H9 (cell line): ENCODE measurements at regions not wholly inside any gene's neighbourhood (a gene's known extent, or its start where the extent isn't known, plus 50 kb on each side); places are given as distances from the start of the nearest gene placed in this dataset.

Experiments used
- DNase-seq: peaks from one replicate; pipeline ENCODE4 v3.0.0-alpha.2; 2017
- H2AFZ ChIP-seq: one replicate; pipeline ENCODE4 v1.6.1; 2013; ENCODE audit warnings: mild to moderate bottlenecking, low read length, control low read depth, moderate library complexity
- H2AK5ac ChIP-seq: 2 replicates; pipeline ENCODE4 v1.6.1; 2013; ENCODE audit warnings: low read length, control low read depth, mixed read lengths; ENCODE audit not compliant: insufficient read length
- H2BK120ac ChIP-seq: one replicate; pipeline ENCODE4 v1.6.1; 2013; ENCODE audit warnings: low read depth, mild to moderate bottlenecking, low read length, control low read depth, inconsistent platforms; ENCODE audit not compliant: poor library complexity, severe bottlenecking
- H2BK12ac ChIP-seq: 2 replicates; pipeline ENCODE4 v1.6.1; 2013; ENCODE audit warnings: low read length, control low read depth, mixed read lengths, low read depth; ENCODE audit not compliant: insufficient read length
- H2BK15ac ChIP-seq: 2 replicates; pipeline ENCODE4 v1.6.1; 2013; ENCODE audit warnings: low read depth, low read length, control low read depth
- H2BK20ac ChIP-seq: one replicate; pipeline ENCODE4 v1.6.1; 2013; ENCODE audit warnings: low read depth, mild to moderate bottlenecking, low read length, control low read depth, inconsistent platforms; ENCODE audit not compliant: poor library complexity, severe bottlenecking
- H2BK5ac ChIP-seq: 2 replicates; pipeline ENCODE4 v1.6.1; 2013; ENCODE audit warnings: low read length, control low read depth, mixed read lengths; ENCODE audit not compliant: insufficient read length
- H3K14ac ChIP-seq: 2 replicates; pipeline ENCODE4 v1.6.1; 2013; ENCODE audit warnings: low read length, control low read depth; ENCODE audit not compliant: insufficient read depth
- H3K18ac ChIP-seq: 2 replicates; pipeline ENCODE4 v1.6.1; 2013; ENCODE audit warnings: low read depth, mild to moderate bottlenecking, mixed read lengths, low read length, control low read depth; ENCODE audit not compliant: insufficient read length
- H3K23ac ChIP-seq: 2 replicates; pipeline ENCODE4 v1.6.1; 2013; ENCODE audit warnings: low read length, control low read depth, mixed read lengths, low read depth; ENCODE audit not compliant: insufficient read length
- H3K23me2 ChIP-seq: 2 replicates; pipeline ENCODE4 v1.6.1; 2013; ENCODE audit warnings: low read depth, mild to moderate bottlenecking, mixed read lengths, low read length, control low read depth; ENCODE audit not compliant: insufficient read length, poor library complexity, severe bottlenecking
- H3K27ac ChIP-seq: 2 replicates; pipeline ENCODE4 v1.5.1; 2013; ENCODE audit warnings: low read length, control low read depth, mixed read lengths, low read depth; ENCODE audit not compliant: insufficient read length
- H3K27me3 ChIP-seq: 2 replicates; pipeline ENCODE4 v1.6.1; 2013; ENCODE audit warnings: low read length, control low read depth, inconsistent platforms; ENCODE audit not compliant: insufficient read depth
- H3K4ac ChIP-seq: 2 replicates; pipeline ENCODE4 v1.6.1; 2013; ENCODE audit warnings: low read depth, mild to moderate bottlenecking, control low read depth, inconsistent platforms, low read length, moderate library complexity
- H3K4me1 ChIP-seq: 2 replicates; pipeline ENCODE4 v1.6.1; 2013; ENCODE audit warnings: low read length, control low read depth, inconsistent platforms; ENCODE audit not compliant: insufficient read depth
- H3K4me2 ChIP-seq: 2 replicates; pipeline ENCODE4 v1.6.1; 2013; ENCODE audit warnings: low read length, control low read depth, mixed read lengths; ENCODE audit not compliant: insufficient read length, insufficient read depth
- H3K56ac ChIP-seq: 2 replicates; pipeline ENCODE4 v1.6.1; 2013; ENCODE audit warnings: low read depth, mild to moderate bottlenecking, mixed read lengths, low read length, control low read depth; ENCODE audit not compliant: insufficient read length
- H3K79me1 ChIP-seq: 2 replicates; pipeline ENCODE4 v1.6.1; 2013; ENCODE audit warnings: low read depth, mild to moderate bottlenecking, moderate library complexity, low read length, control low read depth, inconsistent platforms; ENCODE audit not compliant: insufficient read depth, poor library complexity, severe bottlenecking
- H3K79me2 ChIP-seq: 2 replicates; pipeline ENCODE4 v1.6.1; 2013; ENCODE audit warnings: low read length, control low read depth, inconsistent platforms; ENCODE audit not compliant: insufficient read depth
- H3K9ac ChIP-seq: 2 replicates; pipeline ENCODE4 v1.6.1; 2013; ENCODE audit warnings: low read length, control low read depth, mixed read lengths; ENCODE audit not compliant: insufficient read length; ENCODE audit errors: extremely low read depth
- H3K9me3 ChIP-seq: one replicate; pipeline ENCODE4 v1.6.1; 2013; ENCODE audit warnings: low read depth, low read length, inconsistent platforms; ENCODE audit not compliant: control insufficient read depth
- H3T11ph ChIP-seq: one replicate; pipeline ENCODE4 v1.6.1; 2013; ENCODE audit warnings: mild to moderate bottlenecking, low read length, control low read depth, inconsistent platforms
- H4K20me1 ChIP-seq: one replicate; pipeline ENCODE4 v1.6.1; 2013; ENCODE audit not compliant: control insufficient read depth, insufficient read length, insufficient read depth
- H4K5ac ChIP-seq: 2 replicates; pipeline ENCODE4 v1.6.1; 2013; ENCODE audit warnings: low read depth, mild to moderate bottlenecking, mixed read lengths, low read length, control low read depth; ENCODE audit not compliant: insufficient read length
- H4K8ac ChIP-seq: replicated peaks from 2 replicates; pipeline ENCODE4 v1.6.1; 2013; ENCODE audit warnings: low read length, control low read depth, mixed read lengths, low read depth; ENCODE audit not compliant: insufficient read length
- H4K91ac ChIP-seq: 2 replicates; pipeline ENCODE4 v1.6.1; 2013; ENCODE audit warnings: low read depth, mild to moderate bottlenecking, moderate library complexity, mixed read lengths, low read length, control low read depth; ENCODE audit not compliant: insufficient read length
- H3K27ac Mint-ChIP-seq, 3 experiments: 2 replicates in 2 of 3; 3 replicates in 1 of 3; pipeline ENCODE4 v1.8.0; 2020 to 2021; ENCODE audit warnings: mixed read lengths in 3 of 3, mild to moderate bottlenecking in 1 of 3, moderate library complexity in 1 of 3
- H3K27me3 Mint-ChIP-seq: 2 replicates; pipeline ENCODE4 v1.8.0; 2021; ENCODE audit warnings: low read depth, mild to moderate bottlenecking, moderate library complexity, mixed read lengths
- H3K36me3 Mint-ChIP-seq, 3 experiments: 2 replicates in 2 of 3; 3 replicates in 1 of 3; pipeline ENCODE4 v1.8.0; 2020 to 2021; ENCODE audit warnings: low read depth in 3 of 3, mixed read lengths in 3 of 3; ENCODE audit not compliant: insufficient read depth in 1 of 3
- H3K4me1 Mint-ChIP-seq, 2 experiments: 2 replicates each; pipeline ENCODE4 v1.8.0; 2020; ENCODE audit warnings: mixed read lengths in 2 of 2
- H3K4me3 Mint-ChIP-seq, 2 experiments: 2 replicates in 1 of 2; 3 replicates in 1 of 2; pipeline ENCODE4 v1.8.0; 2020 to 2021; ENCODE audit warnings: mild to moderate bottlenecking in 2 of 2, mixed read lengths in 2 of 2, moderate library complexity in 1 of 2
- H3K9me3 Mint-ChIP-seq, 2 experiments: 2 replicates in 1 of 2; 3 replicates in 1 of 2; pipeline ENCODE4 v1.8.0; 2020; ENCODE audit warnings: mild to moderate bottlenecking in 2 of 2, mixed read lengths in 2 of 2, moderate library complexity in 1 of 2
- CTCF ChIP-seq: fragments of 200-600 bp; sonication (generic); conservative IDR thresholded peaks from 3 replicates; pipeline ENCODE4 v1.8.0; 2021; ENCODE audit warnings: antibody characterized with exemption, mild to moderate bottlenecking
- WGBS: extraction: QIAGEN DNeasy Blood & Tissue Kit; methylation state at CpG from one replicate; pipeline ENCODE4 v1.1.7; 2013; ENCODE audit warnings: missing lambda C conversion rate, low lambda C conversion rate, mixed read lengths; ENCODE audit not compliant: insufficient read length; ENCODE audit errors: extremely low coverage; 5-methylcytosine and 5-hydroxymethylcytosine counted together

GRCh38 chr2:47657886-47658489 lies 87.2 kb upstream of the KCNK12 start:
- Histone ChIP-seq H2AK5ac (no peak overlapping the region), H4K8ac (no peak overlapping the region), H3T11ph (no peak overlapping the region), H4K20me1 (no peaks in the 10 kb centered on the region), H4K91ac (no peak overlapping the region), H2BK5ac (no peak overlapping the region), H2BK120ac (no peak overlapping the region), H3K4me2 (no peak overlapping the region), H3K14ac (no peak overlapping the region), H3K9ac (no peak overlapping the region), H3K23me2 (no peaks in the 10 kb centered on the region), H3K27ac (no peak overlapping the region), H4K5ac (no peak overlapping the region), H2BK15ac (no peak overlapping the region), H3K18ac (no peak overlapping the region), H3K27me3 (no peaks in the 10 kb centered on the region), H3K79me1 (no peaks in the 10 kb centered on the region), H3K4me1 (peaks cover 9% of the 10 kb centered on the region; the same call in 1 of the 2 replicates), H2BK20ac (no peak overlapping the region), H2BK12ac (no peak overlapping the region), H3K23ac (no peak overlapping the region), H3K79me2 (no peaks in the 10 kb centered on the region), H3K9me3 (no peaks in the 10 kb centered on the region), H2AFZ (no peak overlapping the region), H3K56ac (no peak overlapping the region), H3K4ac (no peak overlapping the region)
- no peaks in the 10 kb centered on the region for H3K9me3 Mint-ChIP-seq
- H3K36me3 Mint-ChIP-seq: no peaks in the 10 kb centered on the region; a peak in 2 of 7 replicates
- TF ChIP-seq CTCF: no peak
- no peaks in the 10 kb centered on the region; the same call in 1 of the 2 replicates for H3K27me3 Mint-ChIP-seq
- no peak for DNase-seq
- H3K27ac Mint-ChIP-seq: no peak overlapping the region
- WGBS: no CpG with 5 or more reads among the region's 7 CpGs
- H3K4me1 Mint-ChIP-seq: peaks cover 39 to 47% of the 10 kb centered on the region in 2 experiments
- no peak overlapping the region for H3K4me3 Mint-ChIP-seq
